ENCODE measurements at regions not wholly inside any gene's neighbourhood (a gene's known extent, or its start where the extent isn't known, plus 50 kb on each side); places are given as distances from the start of the nearest gene placed in this dataset.
"Not testable (repeated sequence)": the region's sequence is repeated elsewhere in the genome, so short reads cannot be mapped to it uniquely, and the experiment has no call there.

GRCh38 chr10:28997734-28998133 lies 291.1 kb upstream of the LYZL1 start:
- Mint-ChIP-seq H3K27me3 (ENCODE audit: low read depth) (no peaks in the 10 kb centered on the region), H3K36me3 (ENCODE audit: low read depth) (no peaks in the 10 kb centered on the region), H3K27ac (ENCODE audit: unreplicated experiment) (no peak overlapping the region), H3K9me3 (ENCODE audit: low read depth) (no peaks in the 10 kb centered on the region), H3K4me3 (ENCODE audit: unreplicated experiment) (no peak overlapping the region), H3K4me1 (ENCODE audit: low read depth) (peaks cover 24% of the 10 kb centered on the region)
- TF ChIP-seq CTCF (IDR thresholded peaks at IDR 0.05): no peak
- DNase-seq (ENCODE audit: low spot score): no peak

- no peak overlapping the region for H3K4me3 Mint-ChIP-seq (ENCODE audit: unreplicated experiment)
- DNase-seq (ENCODE audit: low spot score): no peak
- no peaks in the 10 kb centered on the region for H3K27me3 Mint-ChIP-seq (ENCODE audit: low read depth)
- no peak for TF ChIP-seq CTCF (IDR thresholded peaks at IDR 0.05)
- peaks cover 11% of the 10 kb centered on the region for H3K4me1 Mint-ChIP-seq (ENCODE audit: low read depth)
- no peaks in the 10 kb centered on the region for H3K9me3 Mint-ChIP-seq (ENCODE audit: low read depth)
- no peak overlapping the region for H3K27ac Mint-ChIP-seq (ENCODE audit: unreplicated experiment)
- H3K36me3 Mint-ChIP-seq (ENCODE audit: low read depth): no peaks in the 10 kb centered on the region
These were observed 287.1 kb upstream of the LYZL1 start for GRCh38 chr10:29001801-29002200.

GRCh38 chr10:29003014-29003413 lies 285.9 kb upstream of the LYZL1 start:
- H3K4me3 Mint-ChIP-seq (ENCODE audit: unreplicated experiment); H3K36me3 Mint-ChIP-seq (ENCODE audit: low read depth); H3K27ac Mint-ChIP-seq (ENCODE audit: unreplicated experiment); H3K4me1 Mint-ChIP-seq (ENCODE audit: low read depth); H3K9me3 Mint-ChIP-seq (ENCODE audit: low read depth); DNase-seq (ENCODE audit: low spot score); H3K27me3 Mint-ChIP-seq (ENCODE audit: low read depth): not testable (repeated sequence)

GRCh38 chr10:29005988-29006387 lies 282.9 kb upstream of the LYZL1 start:
- Mint-ChIP-seq H3K9me3 (ENCODE audit: low read depth) (peaks cover 4% of the 10 kb centered on the region), H3K27ac (ENCODE audit: unreplicated experiment) (no peak overlapping the region), H3K27me3 (ENCODE audit: low read depth) (no peaks in the 10 kb centered on the region), H3K4me1 (ENCODE audit: low read depth) (peaks cover 15% of the 10 kb centered on the region), H3K4me3 (ENCODE audit: unreplicated experiment) (no peak overlapping the region), H3K36me3 (ENCODE audit: low read depth) (no peaks in the 10 kb centered on the region)
- no peak for DNase-seq (ENCODE audit: low spot score)
- no peak for TF ChIP-seq CTCF (IDR thresholded peaks at IDR 0.05)

GRCh38 chr10:29007370-29007747 lies 281.5 kb upstream of the LYZL1 start:
- TF ChIP-seq CTCF (IDR thresholded peaks at IDR 0.05): no peak
- Mint-ChIP-seq H3K27me3 (ENCODE audit: low read depth) (no peaks in the 10 kb centered on the region), H3K27ac (ENCODE audit: unreplicated experiment) (peak overlapping the region; percentile 58), H3K9me3 (ENCODE audit: low read depth) (peaks cover 4% of the 10 kb centered on the region), H3K36me3 (ENCODE audit: low read depth) (no peaks in the 10 kb centered on the region), H3K4me3 (ENCODE audit: unreplicated experiment) (no peak overlapping the region), H3K4me1 (ENCODE audit: low read depth) (peaks cover 22% of the 10 kb centered on the region)
- DNase-seq (ENCODE audit: low spot score): no peak

GRCh38 chr10:29007748-29008610 lies 280.9 kb upstream of the LYZL1 start:
- no peak for TF ChIP-seq CTCF (IDR thresholded peaks at IDR 0.05)

More at GRCh38 chr10:29007748-29008610, 280.9 kb upstream of the LYZL1 start:
- Mint-ChIP-seq H3K36me3 (ENCODE audit: low read depth) (no peaks in the 10 kb centered on the region), H3K4me1 (ENCODE audit: low read depth) (peaks cover 22% of the 10 kb centered on the region), H3K9me3 (ENCODE audit: low read depth) (peaks cover 4% of the 10 kb centered on the region), H3K4me3 (ENCODE audit: unreplicated experiment) (no peak overlapping the region), H3K27ac (ENCODE audit: unreplicated experiment) (peak overlapping the region; percentile 58), H3K27me3 (ENCODE audit: low read depth) (no peaks in the 10 kb centered on the region)
- DNase-seq (ENCODE audit: low spot score): no peak
